MCF 10A (cell line): ENCODE measurements at regions not wholly inside any gene's neighbourhood (a gene's known extent, or its start where the extent isn't known, plus 50 kb on each side); places are given as distances from the start of the nearest gene placed in this dataset.

ENCODE experiments used
- BruUV-seq: library from RNA; stranded (reverse); fragments of 400-500 nt; replicated peaks from 2 replicates; lab custom pipeline; 2021; lab: Mats Ljungman, UMichigan
- CTCF ChIA-PET: fragments of 300-600 bp; sonication (Branson Sonifier 250); formaldehyde crosslinking; extraction: SDS; loops from one replicate; lab custom pipeline; 2021; ENCODE audit warnings: antibody characterized with exemption, inconsistent platforms; lab: Yijun Ruan, JAX
- POLR2A ChIA-PET: fragments of 300-600, 350-650 bp; sonication (Branson Sonifier 250); formaldehyde crosslinking; extraction: SDS; loops from one replicate; lab custom pipeline; 2020; ENCODE audit warnings: antibody characterized with exemption, inconsistent platforms; lab: Yijun Ruan, JAX
- DNase-seq: peaks from one replicate; pipeline ENCODE4 v3.0.0-alpha.2; 2018; ENCODE audit not compliant: unreplicated experiment
- H3K27ac Mint-ChIP-seq: one replicate; pipeline ENCODE4 v1.8.0; 2022; ENCODE audit warnings: mild to moderate bottlenecking, low read depth, mixed read lengths; ENCODE audit not compliant: unreplicated experiment
- H3K27me3 Mint-ChIP-seq: one replicate; pipeline ENCODE4 v1.8.0; 2022; ENCODE audit warnings: mixed read lengths; ENCODE audit not compliant: insufficient read depth, unreplicated experiment
- H3K36me3 Mint-ChIP-seq: one replicate; pipeline ENCODE4 v1.8.0; 2022; ENCODE audit warnings: mild to moderate bottlenecking, moderate library complexity, mixed read lengths; ENCODE audit not compliant: insufficient read depth, unreplicated experiment
- H3K4me1 Mint-ChIP-seq: one replicate; pipeline ENCODE4 v1.8.0; 2022; ENCODE audit warnings: mixed read lengths; ENCODE audit not compliant: insufficient read depth, unreplicated experiment
- H3K4me3 Mint-ChIP-seq: one replicate; pipeline ENCODE4 v1.8.0; 2022; ENCODE audit warnings: mild to moderate bottlenecking, moderate library complexity, mixed read lengths; ENCODE audit not compliant: unreplicated experiment
- H3K9me3 Mint-ChIP-seq: one replicate; pipeline ENCODE4 v1.8.0; 2022; ENCODE audit warnings: mixed read lengths; ENCODE audit not compliant: unreplicated experiment
- intact Hi-C: fragments of 100-400 bp; cut with micrococcal nuclease; formaldehyde crosslinking; loops from 2 replicates; pipeline ENCODE4 v1.14.1; 2022
- TF ChIP-seq, protein P1 (sequence below): fragments of 200-600 bp; IDR thresholded peaks from one replicate; pipeline ENCODE4 v1.8.0; 2022; ENCODE audit warnings: antibody characterized with exemption, mild to moderate bottlenecking; ENCODE audit not compliant: unreplicated experiment

DNA sequence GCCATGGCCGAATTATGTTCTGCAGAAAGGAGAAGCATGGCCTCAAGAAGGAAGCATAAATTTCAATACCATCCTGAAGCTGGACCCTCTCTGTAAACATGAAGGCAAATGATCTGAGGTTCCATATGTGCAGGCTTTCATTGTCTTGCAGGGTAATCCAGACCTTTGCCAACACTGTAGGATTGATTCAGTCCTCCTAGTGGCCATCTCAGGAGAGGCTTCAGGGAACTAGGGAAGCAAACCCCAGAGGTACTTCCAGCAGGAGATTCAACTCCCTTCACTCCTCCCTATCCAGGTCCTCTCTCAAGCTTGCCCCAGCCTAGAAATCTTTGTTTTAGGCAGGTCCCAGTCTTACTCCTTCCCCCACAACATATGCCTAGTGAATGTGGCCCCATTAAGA lies 99.3 kb upstream of the HCN1 start:
- Mint-ChIP-seq H3K9me3 (no peaks in the 10 kb centered on the region), H3K4me1 (no peaks in the 10 kb centered on the region), H3K27me3 (no peaks in the 10 kb centered on the region), H3K36me3 (no peaks in the 10 kb centered on the region), H3K4me3 (no peak overlapping the region), H3K27ac (no peak overlapping the region)
- ChIA-PET CTCF (interaction anchor here (1.4 kb wide), 1 partner anchor 28 kb away, joined by 5 read pairs; no protein-coding TSS in a partner anchor), POLR2A (no interaction called here)
- DNase-seq, result no peak
- BruUV-seq, result no TSS peak
- intact Hi-C loops, result no loop called here
- TF ChIP-seq, protein P1, sequence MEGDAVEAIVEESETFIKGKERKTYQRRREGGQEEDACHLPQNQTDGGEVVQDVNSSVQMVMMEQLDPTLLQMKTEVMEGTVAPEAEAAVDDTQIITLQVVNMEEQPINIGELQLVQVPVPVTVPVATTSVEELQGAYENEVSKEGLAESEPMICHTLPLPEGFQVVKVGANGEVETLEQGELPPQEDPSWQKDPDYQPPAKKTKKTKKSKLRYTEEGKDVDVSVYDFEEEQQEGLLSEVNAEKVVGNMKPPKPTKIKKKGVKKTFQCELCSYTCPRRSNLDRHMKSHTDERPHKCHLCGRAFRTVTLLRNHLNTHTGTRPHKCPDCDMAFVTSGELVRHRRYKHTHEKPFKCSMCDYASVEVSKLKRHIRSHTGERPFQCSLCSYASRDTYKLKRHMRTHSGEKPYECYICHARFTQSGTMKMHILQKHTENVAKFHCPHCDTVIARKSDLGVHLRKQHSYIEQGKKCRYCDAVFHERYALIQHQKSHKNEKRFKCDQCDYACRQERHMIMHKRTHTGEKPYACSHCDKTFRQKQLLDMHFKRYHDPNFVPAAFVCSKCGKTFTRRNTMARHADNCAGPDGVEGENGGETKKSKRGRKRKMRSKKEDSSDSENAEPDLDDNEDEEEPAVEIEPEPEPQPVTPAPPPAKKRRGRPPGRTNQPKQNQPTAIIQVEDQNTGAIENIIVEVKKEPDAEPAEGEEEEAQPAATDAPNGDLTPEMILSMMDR, result no peak

DNA sequence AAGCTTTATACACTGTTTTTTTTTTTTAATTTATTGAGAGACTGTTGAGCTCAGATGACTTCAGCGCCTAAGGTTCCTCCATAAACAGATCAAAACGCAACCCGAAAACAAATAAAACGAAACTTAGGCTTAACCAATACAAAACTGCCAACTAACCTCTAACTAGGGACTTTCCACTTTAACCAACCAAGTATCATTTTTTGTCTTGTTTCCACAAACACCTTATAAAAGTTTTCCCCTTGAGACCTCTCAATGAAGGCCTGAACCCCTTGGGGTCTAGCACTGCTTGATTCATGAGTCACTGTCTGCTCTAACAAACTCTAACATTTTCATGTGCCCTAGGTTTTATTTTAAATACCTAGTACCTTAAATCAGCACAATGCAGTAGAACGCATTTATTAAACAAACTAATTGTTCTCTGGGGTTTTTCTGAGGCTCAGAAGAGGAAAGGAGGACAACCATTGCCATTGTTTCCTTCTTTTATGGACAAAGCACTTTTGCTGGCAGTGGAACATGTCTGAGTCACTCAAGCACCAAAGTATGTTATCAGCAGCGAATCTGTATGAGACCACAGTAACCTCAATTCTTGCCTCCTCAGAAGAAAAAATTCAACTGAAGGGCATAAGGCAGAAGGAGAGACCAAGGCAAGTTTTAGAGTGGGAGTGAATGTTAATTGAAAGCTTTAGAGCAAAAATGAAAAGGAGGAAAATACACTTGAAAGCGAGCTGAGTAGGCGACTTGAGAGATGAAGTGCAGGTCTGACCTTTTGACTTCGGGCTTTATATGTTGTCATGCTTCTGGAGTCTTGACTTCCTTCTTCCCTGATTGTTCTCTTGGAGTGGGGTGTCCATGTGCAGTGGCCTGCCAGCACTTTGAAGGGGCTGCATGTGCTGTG lies 97.7 kb upstream of the HCN1 start:
- Mint-ChIP-seq H3K36me3 (no peaks in the 10 kb centered on the region), H3K4me1 (no peaks in the 10 kb centered on the region), H3K4me3 (no peak overlapping the region), H3K27ac (no peak overlapping the region), H3K9me3 (peaks cover 4% of the 10 kb centered on the region), H3K27me3 (no peaks in the 10 kb centered on the region)
- no peak for DNase-seq
- POLR2A ChIA-PET, result no interaction called here
- TF ChIP-seq, protein P1, result no peak
- BruUV-seq, result no TSS peak
- intact Hi-C loops, result no loop called here
- CTCF ChIA-PET, result no interaction called here

DNA sequence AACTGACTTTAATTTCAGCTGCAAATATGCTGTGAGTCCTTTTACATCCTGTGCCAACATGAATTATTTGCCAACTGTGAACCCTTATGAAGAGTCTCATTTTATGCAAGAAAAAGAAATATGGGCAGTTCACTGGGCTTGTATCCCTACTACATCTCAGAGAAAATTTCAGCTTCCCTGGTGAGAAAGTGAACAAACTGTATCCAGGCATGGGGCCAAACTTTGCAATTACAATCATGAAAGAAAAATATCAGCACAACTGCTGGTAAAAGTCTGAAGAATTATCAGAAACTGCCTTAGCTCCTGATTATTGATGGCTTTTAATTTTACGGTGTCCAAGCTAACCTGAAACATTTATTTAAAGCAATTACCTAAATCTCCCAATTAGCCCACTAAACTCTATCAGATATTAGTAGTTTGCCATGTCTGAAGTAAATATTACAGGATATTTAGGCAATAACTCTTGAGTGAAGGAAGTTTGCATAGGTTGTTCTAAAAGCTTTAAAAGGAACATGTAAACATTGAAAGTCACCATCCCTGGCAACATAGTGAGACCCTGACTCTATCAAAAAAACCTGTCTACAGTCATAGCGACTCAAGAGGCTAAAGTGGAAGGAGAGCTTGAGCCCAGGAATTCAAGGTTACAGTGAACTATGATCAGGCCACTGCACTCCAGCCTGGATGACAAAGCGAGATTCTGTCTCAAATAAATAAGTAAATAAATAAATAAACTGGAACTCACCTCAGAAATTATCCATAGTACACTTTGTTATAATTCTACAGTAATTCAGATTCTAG lies 83.9 kb upstream of the HCN1 start:
- Mint-ChIP-seq H3K36me3 (no peaks in the 10 kb centered on the region), H3K4me3 (no peak overlapping the region), H3K27me3 (no peaks in the 10 kb centered on the region), H3K4me1 (no peaks in the 10 kb centered on the region), H3K27ac (no peak overlapping the region), H3K9me3 (no peaks in the 10 kb centered on the region)
- no TSS peak for BruUV-seq
- no peak for DNase-seq
- POLR2A ChIA-PET, result interaction anchor here (0.8 kb wide), 1 partner anchor 775 kb away, joined by 3 read pairs; no protein-coding TSS in a partner anchor
- CTCF ChIA-PET, result interaction anchor here (0.5 to 0.7 kb wide), 2 partner anchors 168 to 1062 kb away, joined by 3 read pairs; no protein-coding TSS in a partner anchor
- TF ChIP-seq, protein P1, result no peak
- intact Hi-C loops, result no loop called here

DNA sequence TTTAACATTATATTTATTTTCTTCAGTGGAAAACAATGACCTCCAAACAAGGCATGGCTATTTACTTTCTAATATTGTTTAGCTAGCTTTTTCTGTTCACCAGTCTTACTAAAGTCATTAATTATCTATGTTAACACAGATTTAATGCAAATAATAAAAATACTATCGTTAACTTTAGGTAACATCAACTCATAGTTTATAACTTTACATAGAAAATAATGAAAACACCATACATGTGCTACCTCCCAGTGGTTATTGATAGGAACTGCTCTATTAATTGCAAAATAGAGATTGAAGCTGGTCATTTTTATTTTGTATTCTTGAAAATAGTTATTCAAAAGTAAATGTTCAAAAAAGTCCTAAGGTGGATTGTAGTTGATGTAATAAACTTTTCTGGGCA lies 78.3 kb upstream of the HCN1 start:
- no peaks in the 10 kb centered on the region for H3K9me3 Mint-ChIP-seq
- no peak overlapping the region for H3K27ac Mint-ChIP-seq
- H3K4me3 Mint-ChIP-seq, result no peak overlapping the region
- H3K27me3 Mint-ChIP-seq, result no peaks in the 10 kb centered on the region
- no peaks in the 10 kb centered on the region for H3K36me3 Mint-ChIP-seq
- TF ChIP-seq, protein P1, result peak; percentile 50
- ChIA-PET POLR2A (no interaction called here), CTCF (interaction anchor here (0.5 to 5.7 kb wide), 10 partner anchors 13 to 1237 kb away, joined by 3 to 51 read pairs (median 4); no protein-coding TSS in a partner anchor)
- H3K4me1 Mint-ChIP-seq, result no peaks in the 10 kb centered on the region
- peak; percentile 24 for DNase-seq
- no TSS peak for BruUV-seq
- intact Hi-C loops, result loop anchor here (1.0 to 2.0 kb wide), 4 partner anchors 254 to 912 kb away; no protein-coding TSS in a partner anchor
